OCI-LY1 (cell line): ENCODE measurements at regions not wholly inside any gene's neighbourhood (a gene's known extent, or its start where the extent isn't known, plus 50 kb on each side); places are given as distances from the start of the nearest gene placed in this dataset.

ENCODE experiments used
- EZH2 ChIP-seq: fragments of 200-600 bp; sonication (generic), shearing (Covaris generic); IDR thresholded peaks from 2 replicates; pipeline ENCODE4 v1.8.0; 2017; ENCODE audit warnings: borderline replicate concordance, mixed run types, mild to moderate bottlenecking, antibody characterized with exemption, low read length, moderate library complexity, mixed read lengths
- TF ChIP-seq, protein P1 (sequence below): fragments of 200-600 bp; sonication (generic), shearing (Covaris generic); IDR thresholded peaks from 2 replicates; pipeline ENCODE4 v1.5.1; 2017; ENCODE audit warnings: mild to moderate bottlenecking, antibody characterized with exemption, low read length, moderate library complexity, mixed read lengths

DNA sequence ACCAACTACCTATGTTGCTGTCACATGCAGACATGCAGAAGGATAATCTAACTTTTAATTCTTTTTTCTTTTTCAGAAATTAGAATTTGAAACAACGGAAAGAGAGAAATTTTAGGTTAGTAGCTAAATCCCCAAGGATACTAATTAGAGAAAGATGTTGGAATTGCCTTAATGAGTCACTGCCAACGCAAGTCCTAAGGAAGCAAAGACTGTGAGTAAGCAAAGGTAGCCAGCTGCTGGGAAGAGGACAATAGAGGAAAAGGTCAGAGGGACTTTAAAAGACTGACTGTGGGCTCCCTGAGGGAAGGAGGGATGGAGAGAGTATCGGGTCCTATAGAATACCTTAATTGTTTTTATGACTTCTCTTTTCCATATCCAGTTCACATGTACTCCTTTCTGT lies 461.9 kb upstream of the PAPPA start:
- TF ChIP-seq, protein P1, sequence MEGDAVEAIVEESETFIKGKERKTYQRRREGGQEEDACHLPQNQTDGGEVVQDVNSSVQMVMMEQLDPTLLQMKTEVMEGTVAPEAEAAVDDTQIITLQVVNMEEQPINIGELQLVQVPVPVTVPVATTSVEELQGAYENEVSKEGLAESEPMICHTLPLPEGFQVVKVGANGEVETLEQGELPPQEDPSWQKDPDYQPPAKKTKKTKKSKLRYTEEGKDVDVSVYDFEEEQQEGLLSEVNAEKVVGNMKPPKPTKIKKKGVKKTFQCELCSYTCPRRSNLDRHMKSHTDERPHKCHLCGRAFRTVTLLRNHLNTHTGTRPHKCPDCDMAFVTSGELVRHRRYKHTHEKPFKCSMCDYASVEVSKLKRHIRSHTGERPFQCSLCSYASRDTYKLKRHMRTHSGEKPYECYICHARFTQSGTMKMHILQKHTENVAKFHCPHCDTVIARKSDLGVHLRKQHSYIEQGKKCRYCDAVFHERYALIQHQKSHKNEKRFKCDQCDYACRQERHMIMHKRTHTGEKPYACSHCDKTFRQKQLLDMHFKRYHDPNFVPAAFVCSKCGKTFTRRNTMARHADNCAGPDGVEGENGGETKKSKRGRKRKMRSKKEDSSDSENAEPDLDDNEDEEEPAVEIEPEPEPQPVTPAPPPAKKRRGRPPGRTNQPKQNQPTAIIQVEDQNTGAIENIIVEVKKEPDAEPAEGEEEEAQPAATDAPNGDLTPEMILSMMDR = no peak
- TF ChIP-seq EZH2 = no peak
